Type B pancreatic cell (in vitro differentiated cells): ENCODE measurements at regions not wholly inside any gene's neighbourhood (a gene's known extent, or its start where the extent isn't known, plus 50 kb on each side); places are given as distances from the start of the nearest gene placed in this dataset.

ENCODE experiments used
- DNase-seq: peaks from one replicate; pipeline ENCODE4 v3.0.0; 2021; ENCODE audit warnings: mixed read lengths; ENCODE audit not compliant: unreplicated experiment; ENCODE audit errors: extremely low spot score
- H3K27ac Mint-ChIP-seq: 2 replicates; pipeline ENCODE4 v1.8.0; 2021; ENCODE audit warnings: mild to moderate bottlenecking, mixed read lengths
- H3K27me3 Mint-ChIP-seq: 2 replicates; pipeline ENCODE4 v1.8.0; 2021; ENCODE audit warnings: mixed read lengths
- H3K36me3 Mint-ChIP-seq: 2 replicates; pipeline ENCODE4 v1.8.0; 2021; ENCODE audit warnings: mixed read lengths
- H3K4me1 Mint-ChIP-seq: one replicate; pipeline ENCODE4 v1.8.0; 2021; ENCODE audit warnings: mixed read lengths; ENCODE audit not compliant: unreplicated experiment
- H3K4me3 Mint-ChIP-seq: 2 replicates; pipeline ENCODE4 v1.8.0; 2021; ENCODE audit warnings: mild to moderate bottlenecking, mixed read lengths
- H3K9me3 Mint-ChIP-seq: 2 replicates; pipeline ENCODE4 v1.8.0; 2021; ENCODE audit warnings: mixed read lengths
- CTCF ChIP-seq: fragments of 200-600 bp; sonication (generic); conservative IDR thresholded peaks from 2 replicates; pipeline ENCODE4 v1.5.0; 2021; ENCODE audit warnings: antibody characterized with exemption, mild to moderate bottlenecking

DNA sequence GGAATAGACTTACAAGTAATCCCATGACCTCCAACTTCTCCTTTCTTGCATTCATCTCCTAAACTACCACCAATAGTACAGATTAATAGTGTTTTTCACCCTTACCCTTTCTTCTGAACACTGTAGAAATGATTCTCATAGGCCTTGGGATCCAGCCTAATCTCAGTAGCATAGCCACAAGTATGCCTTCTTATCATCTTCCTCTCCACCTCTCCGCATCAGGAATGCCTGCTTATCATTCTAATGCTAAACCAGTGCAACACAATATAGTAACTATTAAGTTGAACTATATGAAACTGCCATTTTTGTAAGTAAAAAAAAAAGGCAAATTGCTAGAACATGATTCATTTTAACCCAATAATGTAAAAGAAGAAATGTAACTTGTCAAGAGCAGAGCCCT is 79.5 kb upstream of the IL2 start:
- H3K4me3 Mint-ChIP-seq: no peak overlapping the region
- H3K27me3 Mint-ChIP-seq: no peaks in the 10 kb centered on the region
- no peaks in the 10 kb centered on the region for H3K36me3 Mint-ChIP-seq
- no peak for TF ChIP-seq CTCF
- no peak for DNase-seq
- peaks cover 12% of the 10 kb centered on the region for H3K9me3 Mint-ChIP-seq
- H3K4me1 Mint-ChIP-seq: peaks cover 4% of the 10 kb centered on the region
- no peak overlapping the region for H3K27ac Mint-ChIP-seq

- no peaks in the 10 kb centered on the region for H3K27me3 Mint-ChIP-seq
- no peak for DNase-seq
- no peak for TF ChIP-seq CTCF
- H3K4me3 Mint-ChIP-seq: no peak overlapping the region
- H3K9me3 Mint-ChIP-seq: peaks cover 12% of the 10 kb centered on the region
- no peak overlapping the region for H3K27ac Mint-ChIP-seq
- H3K36me3 Mint-ChIP-seq: no peaks in the 10 kb centered on the region
- H3K4me1 Mint-ChIP-seq: no peaks in the 10 kb centered on the region
Measured at GRCh38 chr4:122534776-122535175, 78.3 kb upstream of the IL2 start.

DNA sequence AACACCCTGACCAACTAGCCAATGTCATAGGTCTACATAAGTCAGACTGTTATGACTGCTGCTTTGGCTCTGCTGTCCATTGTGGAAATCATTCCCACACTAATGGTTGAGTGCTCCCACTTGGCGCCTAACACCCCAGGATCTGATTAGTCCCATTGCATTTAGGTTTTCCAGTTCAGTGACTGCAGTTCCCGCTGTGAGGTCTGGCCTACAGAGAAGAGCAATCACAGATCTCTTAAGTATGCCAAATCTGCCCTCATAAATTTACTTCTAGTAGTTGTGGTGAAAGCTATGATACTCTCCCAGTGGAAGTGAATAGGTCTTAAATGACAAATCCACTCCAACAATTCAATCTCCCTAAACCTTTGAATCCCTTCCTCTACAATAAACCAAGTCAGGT is 77.3 kb upstream of the IL2 start:
- no peaks in the 10 kb centered on the region for H3K4me1 Mint-ChIP-seq
- no peak for DNase-seq
- peaks cover 12% of the 10 kb centered on the region for H3K9me3 Mint-ChIP-seq
- no peak overlapping the region for H3K4me3 Mint-ChIP-seq
- no peaks in the 10 kb centered on the region for H3K27me3 Mint-ChIP-seq
- H3K36me3 Mint-ChIP-seq: no peaks in the 10 kb centered on the region
- no peak for TF ChIP-seq CTCF
- no peak overlapping the region for H3K27ac Mint-ChIP-seq

DNA sequence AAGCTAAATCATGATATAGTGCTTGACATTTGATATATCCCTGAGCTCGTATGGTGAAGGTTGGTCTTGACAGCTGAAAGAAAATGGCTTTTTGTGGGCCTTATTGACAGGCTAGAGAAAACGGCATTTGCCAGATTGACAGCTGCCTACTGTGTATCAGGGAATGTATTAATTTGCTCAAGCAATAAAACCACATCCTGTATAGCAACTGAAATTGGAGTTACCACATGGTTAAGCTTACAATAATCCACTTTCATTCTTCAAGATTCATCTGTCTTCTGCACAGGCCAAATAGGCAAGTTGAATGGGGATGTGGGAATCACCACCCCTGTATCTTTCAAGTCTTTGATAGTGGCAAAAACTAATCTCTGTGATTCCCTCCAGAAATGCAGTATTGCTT is 76.2 kb upstream of the IL2 start:
- no peaks in the 10 kb centered on the region for H3K36me3 Mint-ChIP-seq
- H3K4me1 Mint-ChIP-seq: no peaks in the 10 kb centered on the region
- H3K4me3 Mint-ChIP-seq: no peak overlapping the region
- H3K9me3 Mint-ChIP-seq: peaks cover 12% of the 10 kb centered on the region
- no peak for TF ChIP-seq CTCF
- H3K27ac Mint-ChIP-seq: no peak overlapping the region
- no peaks in the 10 kb centered on the region for H3K27me3 Mint-ChIP-seq
- no peak for DNase-seq

- Mint-ChIP-seq H3K36me3 (no peaks in the 10 kb centered on the region), H3K4me1 (no peaks in the 10 kb centered on the region), H3K27me3 (no peaks in the 10 kb centered on the region), H3K9me3 (peaks cover 12% of the 10 kb centered on the region), H3K4me3 (no peak overlapping the region), H3K27ac (no peak overlapping the region)
- TF ChIP-seq CTCF: no peak
- DNase-seq: no peak
Measured at GRCh38 chr4:122531514-122531913, 75.0 kb upstream of the IL2 start.

GRCh38 chr4:122531038-122531437 is 74.5 kb upstream of the IL2 start:
- no peak for DNase-seq
- Mint-ChIP-seq H3K9me3 (peaks cover 12% of the 10 kb centered on the region), H3K4me3 (no peak overlapping the region), H3K36me3 (no peaks in the 10 kb centered on the region), H3K4me1 (no peaks in the 10 kb centered on the region), H3K27ac (no peak overlapping the region), H3K27me3 (no peaks in the 10 kb centered on the region)
- TF ChIP-seq CTCF: no peak
